B cell (primary cell): ENCODE measurements at regions not wholly inside any gene's neighbourhood (a gene's known extent, or its start where the extent isn't known, plus 50 kb on each side); places are given as distances from the start of the nearest gene placed in this dataset.

Experiments
- ATAC-seq: fragments of 200-7000 bp; cut with Tn5 transposase; one replicate; pipeline ENCODE4 v1.10.0; 2021; ENCODE audit warnings: low read depth, mild to moderate bottlenecking, moderate number of reproducible peaks, moderate library complexity
- CTCF ChIA-PET: fragments of 350-600 bp; sonication (Branson Sonifier 250); formaldehyde crosslinking; loops from one replicate; lab custom pipeline; 2021; ENCODE audit warnings: antibody characterized with exemption, inconsistent platforms; lab: Charles Lee
- POLR2A ChIA-PET: fragments of 350-600 bp; sonication (Branson Sonifier 250); formaldehyde crosslinking; loops from one replicate; lab custom pipeline; 2021; ENCODE audit warnings: antibody characterized with exemption; lab: Charles Lee
- DNase-seq: peaks from one replicate; pipeline ENCODE4 v3.0.0; 2013
- H2AFZ ChIP-seq: 2 replicates; pipeline ENCODE4 v1.6.1; 2012; ENCODE audit warnings: mild to moderate bottlenecking, low read depth, low read length; ENCODE audit not compliant: insufficient read depth, poor library complexity, severe bottlenecking
- H3K27ac ChIP-seq, 2 donors: 1 replicate in 1 of 2; 2 replicates in 1 of 2; pipeline ENCODE4 v1.5.1; 2012 to 2013; ENCODE audit warnings: low read length in 2 of 2, mild to moderate bottlenecking in 2 of 2, moderate library complexity in 1 of 2
- H3K27me3 ChIP-seq, 4 experiments: fragments of 200-600 bp in 1 of 4; sonication (generic) in 1 of 4; replicated peaks in 1 of 4; 1 replicate in 2 of 4; 2 replicates in 2 of 4; pipeline versions ENCODE4 v1.6.1 to v1.7.0; 2013 to 2016; ENCODE audit warnings: low read length in 3 of 4, mild to moderate bottlenecking in 2 of 4, mixed read lengths in 1 of 4, moderate library complexity in 1 of 4; ENCODE audit not compliant: insufficient read depth in 4 of 4, control insufficient read depth in 3 of 4; ENCODE audit errors: control extremely low read depth in 1 of 4
- H3K36me3 ChIP-seq, 2 experiments: replicated peaks in 1 of 2; 1 replicate in 1 of 2; 2 replicates in 1 of 2; pipeline versions ENCODE4 v1.6.1 to v1.7.1; 2013; ENCODE audit warnings: low read length in 1 of 2; ENCODE audit not compliant: insufficient read depth in 2 of 2, control insufficient read depth in 1 of 2; ENCODE audit errors: control extremely low read depth in 1 of 2, extremely low read depth in 1 of 2
- H3K4me1 ChIP-seq, 2 donors: fragments of 200-600 bp in 1 of 2; sonication (generic) in 1 of 2; 1 replicate in 1 of 2; 2 replicates in 1 of 2; pipeline versions ENCODE4 v1.5.1 to v1.6.1; 2013 to 2017; ENCODE audit warnings: low read length in 2 of 2; ENCODE audit not compliant: control insufficient read depth in 2 of 2, insufficient read depth in 2 of 2
- H3K4me2 ChIP-seq: replicated peaks from 2 replicates; pipeline ENCODE3; 2012; ENCODE audit warnings: mild to moderate bottlenecking, low read depth, low read length; ENCODE audit not compliant: poor library complexity, severe bottlenecking
- H3K4me3 ChIP-seq, 5 experiments: fragments of 200-600 bp in 1 of 5; sonication (generic) in 1 of 5; 1 replicate in 3 of 5; 2 replicates in 2 of 5; pipeline versions ENCODE4 v1.5.1 to v1.7.0; 2011 to 2016; ENCODE audit warnings: low read length in 4 of 5, mild to moderate bottlenecking in 4 of 5, low read depth in 2 of 5, control low read depth in 1 of 5, moderate library complexity in 1 of 5; ENCODE audit not compliant: insufficient read depth in 1 of 5; ENCODE audit errors: control extremely low read depth in 1 of 5, extremely low read depth in 1 of 5
- H3K79me2 ChIP-seq: fragments of 200-600 bp; sonication (generic); one replicate; pipeline ENCODE4 v1.6.0; 2016; ENCODE audit warnings: low read length; ENCODE audit not compliant: control insufficient read depth, insufficient read depth
- H3K9ac ChIP-seq: fragments of 200-600 bp; sonication (generic); 2 replicates; pipeline ENCODE4 v1.6.1; 2017; ENCODE audit warnings: mild to moderate bottlenecking, low read length, moderate library complexity
- H3K9me3 ChIP-seq, 3 donors: one replicate each; pipeline versions ENCODE4 v1.6.1 to v1.7.1; 2013; ENCODE audit warnings: low read length in 2 of 3; ENCODE audit not compliant: control insufficient read depth in 2 of 3, insufficient read depth in 1 of 3; ENCODE audit errors: control extremely low read depth in 1 of 3
- H4K20me1 ChIP-seq: 2 replicates; pipeline ENCODE4 v1.6.0; 2012; ENCODE audit warnings: mild to moderate bottlenecking, low read length; ENCODE audit not compliant: insufficient read depth, control insufficient read depth, poor library complexity, severe bottlenecking
- H3K27ac Mint-ChIP-seq: one replicate; pipeline ENCODE4 v1.8.0; 2021; ENCODE audit warnings: mixed read lengths
- H3K27me3 Mint-ChIP-seq: one replicate; pipeline ENCODE4 v1.8.0; 2021; ENCODE audit warnings: mixed read lengths
- H3K4me1 Mint-ChIP-seq: one replicate; pipeline ENCODE4 v1.8.0; 2021; ENCODE audit warnings: mixed read lengths
- H3K4me3 Mint-ChIP-seq: one replicate; pipeline ENCODE4 v1.8.0; 2021; ENCODE audit warnings: mixed read lengths
- H3K9me3 Mint-ChIP-seq: one replicate; pipeline ENCODE4 v1.8.0; 2022; ENCODE audit warnings: mixed read lengths; ENCODE audit not compliant: insufficient read depth
- EZH2 ChIP-seq: IDR thresholded peaks from 2 replicates; pipeline ENCODE4 v1.6.1; 2012; ENCODE audit warnings: borderline replicate concordance, low read depth, mild to moderate bottlenecking, moderate library complexity, low read length; ENCODE audit not compliant: insufficient read depth, poor library complexity, severe bottlenecking
- WGBS: methylation state at CpG from one replicate; pipeline ENCODE4 v1.1.5; 2013; ENCODE audit warnings: missing lambda C conversion rate; ENCODE audit not compliant: insufficient coverage; 5-methylcytosine and 5-hydroxymethylcytosine counted together
- intact Hi-C: fragments of 100-400 bp; cut with micrococcal nuclease; formaldehyde crosslinking; loops from one replicate; pipeline ENCODE4 v1.10.0; 2022
- TF ChIP-seq, protein P1 (sequence below): fragments of 200-600 bp; IDR thresholded peaks from one replicate; pipeline ENCODE4 v1.8.0; 2022; ENCODE audit warnings: antibody characterized with exemption, mild to moderate bottlenecking

DNA sequence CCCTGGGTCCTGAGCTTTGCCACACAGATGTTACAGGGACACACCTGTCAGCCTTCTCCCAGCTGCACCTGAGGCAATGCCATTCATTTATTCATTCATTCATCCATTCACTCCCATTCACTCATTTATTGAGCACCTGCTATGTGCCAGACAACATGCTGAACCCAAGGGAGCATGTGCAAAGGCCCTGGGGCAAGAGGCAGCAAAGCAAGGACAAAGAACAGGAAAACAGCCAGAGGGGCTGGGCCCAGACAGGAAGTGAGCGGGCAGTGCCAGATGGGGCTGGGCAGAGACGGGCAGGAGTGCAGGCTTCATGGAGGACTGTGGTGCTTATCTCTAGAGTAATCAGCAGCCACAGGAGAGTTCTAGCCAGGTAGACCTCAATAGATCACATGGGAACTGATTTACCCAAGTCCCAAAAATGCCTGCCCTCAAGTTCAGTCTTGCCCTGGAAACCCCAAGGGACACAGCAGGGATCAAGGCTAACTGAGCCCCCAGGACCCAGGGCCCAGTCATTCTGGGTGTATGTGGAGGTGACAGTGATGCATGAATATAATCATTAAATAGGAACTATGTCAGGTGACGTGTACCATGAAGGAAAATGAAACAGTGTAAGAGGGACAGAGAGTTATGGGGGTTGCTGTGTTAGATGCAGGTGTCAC lies 530.3 kb downstream of the MATN1 start:
- Histone ChIP-seq H4K20me1 (no peaks in the 10 kb centered on the region), H3K4me3 (no peak overlapping the region), H3K79me2 (no peaks in the 10 kb centered on the region), H3K27ac (no peak overlapping the region), H3K36me3 (no peaks in the 10 kb centered on the region), H3K9me3 (peaks cover 0 to 12% (median 0%) of the 10 kb centered on the region in 3 donors), H3K4me2 (no peak overlapping the region), H3K4me1 (no peaks in the 10 kb centered on the region), H3K9ac (no peak overlapping the region), H3K27me3 (no peaks in the 10 kb centered on the region), H2AFZ (no peak overlapping the region)
- no peak for DNase-seq
- Mint-ChIP-seq H3K4me1 (no peaks in the 10 kb centered on the region), H3K4me3 (no peak overlapping the region), H3K9me3 (no peaks in the 10 kb centered on the region), H3K27me3 (peaks cover 24% of the 10 kb centered on the region), H3K27ac (no peak overlapping the region)
- 64% methylated on average over 3 of the region's 3 CpGs for WGBS
- no peak for TF ChIP-seq EZH2
- TF ChIP-seq, protein P1, sequence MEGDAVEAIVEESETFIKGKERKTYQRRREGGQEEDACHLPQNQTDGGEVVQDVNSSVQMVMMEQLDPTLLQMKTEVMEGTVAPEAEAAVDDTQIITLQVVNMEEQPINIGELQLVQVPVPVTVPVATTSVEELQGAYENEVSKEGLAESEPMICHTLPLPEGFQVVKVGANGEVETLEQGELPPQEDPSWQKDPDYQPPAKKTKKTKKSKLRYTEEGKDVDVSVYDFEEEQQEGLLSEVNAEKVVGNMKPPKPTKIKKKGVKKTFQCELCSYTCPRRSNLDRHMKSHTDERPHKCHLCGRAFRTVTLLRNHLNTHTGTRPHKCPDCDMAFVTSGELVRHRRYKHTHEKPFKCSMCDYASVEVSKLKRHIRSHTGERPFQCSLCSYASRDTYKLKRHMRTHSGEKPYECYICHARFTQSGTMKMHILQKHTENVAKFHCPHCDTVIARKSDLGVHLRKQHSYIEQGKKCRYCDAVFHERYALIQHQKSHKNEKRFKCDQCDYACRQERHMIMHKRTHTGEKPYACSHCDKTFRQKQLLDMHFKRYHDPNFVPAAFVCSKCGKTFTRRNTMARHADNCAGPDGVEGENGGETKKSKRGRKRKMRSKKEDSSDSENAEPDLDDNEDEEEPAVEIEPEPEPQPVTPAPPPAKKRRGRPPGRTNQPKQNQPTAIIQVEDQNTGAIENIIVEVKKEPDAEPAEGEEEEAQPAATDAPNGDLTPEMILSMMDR, result no peak
- ChIA-PET POLR2A (no interaction called here), CTCF (no interaction called here)
- intact Hi-C loops, result no loop called here
- ATAC-seq, result no peak

DNA sequence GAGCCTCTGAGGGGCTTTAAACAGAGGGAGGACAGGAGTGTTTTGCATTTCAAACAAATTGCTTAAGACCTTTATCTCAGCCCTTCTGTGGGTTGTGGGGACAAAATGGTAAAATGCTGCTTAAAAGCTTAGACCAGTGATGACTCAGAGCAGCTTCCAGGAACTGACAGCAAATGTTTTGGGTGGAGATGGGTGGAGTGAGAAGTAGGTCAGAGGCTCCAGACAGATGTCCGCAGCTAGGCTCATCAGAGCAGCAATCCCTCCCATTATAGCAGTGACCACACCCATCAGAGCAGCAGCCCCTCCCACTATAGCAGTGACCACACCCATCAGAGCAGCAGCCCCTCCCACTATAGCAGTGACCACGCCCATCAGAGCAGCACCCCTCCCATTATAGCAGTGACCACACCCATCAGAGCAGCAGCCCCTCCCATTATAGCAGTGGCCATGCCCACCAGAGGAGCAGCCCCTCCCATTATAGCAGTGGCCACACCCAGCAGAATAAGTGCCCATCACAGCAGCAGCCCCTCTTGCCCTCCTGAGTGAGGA lies 532.2 kb downstream of the MATN1 start:
- CTCF ChIA-PET, result no interaction called here

More for the DNA sequence above, 532.2 kb downstream of the MATN1 start:
- ATAC-seq (no peak), DNase-seq (no peak)
- Mint-ChIP-seq H3K4me3 (no peak overlapping the region), H3K27me3 (peaks cover 14% of the 10 kb centered on the region), H3K9me3 (no peaks in the 10 kb centered on the region), H3K27ac (no peak overlapping the region), H3K4me1 (no peaks in the 10 kb centered on the region)
- Histone ChIP-seq H3K9me3 (peaks cover 0 to 12% (median 0%) of the 10 kb centered on the region in 3 donors), H4K20me1 (no peaks in the 10 kb centered on the region), H3K27ac (no peak overlapping the region), H3K4me2 (no peak overlapping the region), H3K4me3 (no peak overlapping the region), H3K27me3 (no peaks in the 10 kb centered on the region), H3K9ac (no peak overlapping the region), H3K36me3 (no peaks in the 10 kb centered on the region), H3K4me1 (no peaks in the 10 kb centered on the region), H2AFZ (no peak overlapping the region), H3K79me2 (no peaks in the 10 kb centered on the region)
- TF ChIP-seq, protein P1, result no peak
- no peak for TF ChIP-seq EZH2
- 78% methylated on average over 1 of the region's 2 CpGs for WGBS
- intact Hi-C loops, result no loop called here
- POLR2A ChIA-PET, result no interaction called here
